HepG2 (cell line): ENCODE measurements at regions not wholly inside any gene's neighbourhood (a gene's known extent, or its start where the extent isn't known, plus 50 kb on each side); places are given as distances from the start of the nearest gene placed in this dataset.
A peak's percentile ranks its signal among the peaks of the same experiment; 100 is the strongest.

Experiments used
- ATAC-seq: fragments of 200-7000 bp; cut with Tn5 transposase; 3 replicates; pipeline ENCODE4 v1.9.1; 2020; ENCODE audit warnings: mild to moderate bottlenecking, moderate library complexity
- BruUV-seq: library from RNA; stranded (reverse); fragments of 400-500 nt; replicated peaks from 2 replicates; lab custom pipeline; 2021; lab: Mats Ljungman, UMichigan
- CTCF ChIA-PET: fragments of 300-600 bp; formaldehyde crosslinking; extraction: SDS; loops from one replicate; lab custom pipeline; 2021; ENCODE audit warnings: low total read pairs, inconsistent platforms, low intra/inter-chr PET ratio; lab: Yijun Ruan, JAX
- POLR2A ChIA-PET: fragments of 350-600 bp; sonication (Branson Sonifier 250); formaldehyde crosslinking; loops from one replicate; lab custom pipeline; 2020; ENCODE audit warnings: antibody characterized with exemption, inconsistent platforms; lab: Yijun Ruan, JAX
- DNase-seq: peaks from one replicate; pipeline ENCODE4 v3.0.0-alpha.2; 2015; ENCODE audit warnings: low spot score
- FAIRE-seq: peaks from 3 replicates; lab custom pipeline; 2011; peaks lifted over from hg19 to GRCh38; lab: Jason Lieb, UNC
- H2AFZ ChIP-seq: one replicate; pipeline ENCODE4 v1.6.1; 2011; ENCODE audit warnings: low read length, inconsistent platforms
- H3K27ac ChIP-seq: fragments of 300-600 bp; 3 replicates; pipeline ENCODE4 v1.8.0; 2011; ENCODE audit warnings: mixed run types, mild to moderate bottlenecking, mixed read lengths, low read length, inconsistent platforms; ENCODE audit not compliant: insufficient read depth; ENCODE audit errors: extremely low read length
- H3K27me3 ChIP-seq, 2 experiments: fragments of 200-600 bp in 1 of 2; 2 replicates in 1 of 2; 3 replicates in 1 of 2; pipeline versions ENCODE4 v1.6.0 to v1.8.0; 2011; ENCODE audit warnings: low read length in 2 of 2, mild to moderate bottlenecking in 2 of 2, moderate library complexity in 2 of 2, inconsistent platforms in 1 of 2; ENCODE audit not compliant: insufficient read depth in 2 of 2, control insufficient read depth in 1 of 2
- H3K36me3 ChIP-seq, 2 experiments: fragments of 200-600 bp in 1 of 2; replicated peaks in 1 of 2; 2 replicates in 1 of 2; 3 replicates in 1 of 2; pipeline versions ENCODE4 v1.5.1 to v1.8.0; 2011; ENCODE audit warnings: low read length in 2 of 2, inconsistent platforms in 1 of 2; ENCODE audit not compliant: insufficient read depth in 2 of 2, control insufficient read depth in 1 of 2
- H3K4me1 ChIP-seq: 2 replicates; pipeline ENCODE4 v1.5.1; 2012; ENCODE audit warnings: low read length, inconsistent platforms; ENCODE audit not compliant: insufficient read depth
- H3K4me2 ChIP-seq: 2 replicates; pipeline ENCODE4 v1.6.0; 2011; ENCODE audit warnings: low read depth, low read length, inconsistent platforms
- H3K4me3 ChIP-seq, 3 experiments: fragments of 200-600 bp in 1 of 3; sonication (generic), shearing (Covaris generic) in 1 of 3; replicated peaks in 1 of 3; 2 replicates each; pipeline ENCODE4 v1.5.1; 2011 to 2016; ENCODE audit warnings: low read length in 3 of 3, inconsistent platforms in 2 of 3, low read depth in 2 of 3, mild to moderate bottlenecking in 2 of 3, control low read depth in 1 of 3, mixed read lengths in 1 of 3; ENCODE audit not compliant: insufficient read depth in 1 of 3
- H3K79me2 ChIP-seq: one replicate; pipeline ENCODE4 v1.6.1; 2011; ENCODE audit warnings: low read length, inconsistent platforms; ENCODE audit not compliant: insufficient read depth
- H3K9ac ChIP-seq: 2 replicates; pipeline ENCODE4 v1.6.0; 2011; ENCODE audit warnings: mild to moderate bottlenecking, low read depth, low read length, inconsistent platforms; ENCODE audit not compliant: insufficient read depth
- H3K9me3 ChIP-seq: 2 replicates; pipeline ENCODE4 v1.5.1; 2012; ENCODE audit warnings: mild to moderate bottlenecking, low read length
- H4K20me1 ChIP-seq: 2 replicates; pipeline ENCODE4 v1.6.0; 2011; ENCODE audit warnings: inconsistent platforms, mild to moderate bottlenecking, low read length, moderate library complexity; ENCODE audit not compliant: insufficient read depth
- BCL6 ChIP-seq: IDR thresholded peaks from 2 replicates; pipeline ENCODE4 v1.6.1; 2016; ENCODE audit warnings: missing genetic modification reagents, missing compliant biosample characterization
- DNMT3B ChIP-seq: conservative IDR thresholded peaks from 2 replicates; pipeline ENCODE4 v1.6.1; 2016; ENCODE audit warnings: missing biosample characterization, control low read depth
- MIXL1 ChIP-seq: IDR thresholded peaks from 2 replicates; pipeline ENCODE4 v1.6.1; 2016
- RAD21 ChIP-seq: fragments of 450-650 bp; formaldehyde crosslinking; IDR thresholded peaks from 2 replicates; pipeline ENCODE4 v1.5.0; 2020; ENCODE audit warnings: mild to moderate bottlenecking
- SMC3 ChIP-seq: IDR thresholded peaks from 2 replicates; pipeline ENCODE4 v1.6.1; 2011; ENCODE audit warnings: low read length, improper control_type of control experiment
- STAG1 ChIP-seq: sonication (generic); formaldehyde crosslinking; IDR thresholded peaks from 2 replicates; pipeline ENCODE4 v1.4.0; 2020; ENCODE audit warnings: missing genetic modification reagents
- ZBTB38 ChIP-seq: sonication (generic); formaldehyde crosslinking; IDR thresholded peaks from 2 replicates; pipeline ENCODE4 v1.5.1; 2020; ENCODE audit warnings: mild to moderate bottlenecking, missing genetic modification reagents
- WGBS: methylation state at CpG from one replicate; pipeline ENCODE4 v1.1.6; 2017; ENCODE audit warnings: low lambda C conversion rate; 5-methylcytosine and 5-hydroxymethylcytosine counted together
- in situ Hi-C: cut with HindIII; loops from 2 replicates; pipeline ENCODE4 v1.10.0; 2017; ENCODE audit warnings: low pct_unique_long_range_greater_than_20kb; ENCODE audit not compliant: extremely low pct_ligation_motif_present
- intact Hi-C: fragments of 100-400 bp; cut with micrococcal nuclease; formaldehyde crosslinking; loops from one replicate; pipeline ENCODE4 v1.10.0; 2022; ENCODE audit not compliant: unreplicated experiment
- TF ChIP-seq, protein P1 (sequence below): sonication (generic); formaldehyde crosslinking; IDR thresholded peaks from 2 replicates; pipeline ENCODE4 v1.5.0; 2020; ENCODE audit warnings: mild to moderate bottlenecking, missing genetic modification reagents, moderate library complexity

DNA sequence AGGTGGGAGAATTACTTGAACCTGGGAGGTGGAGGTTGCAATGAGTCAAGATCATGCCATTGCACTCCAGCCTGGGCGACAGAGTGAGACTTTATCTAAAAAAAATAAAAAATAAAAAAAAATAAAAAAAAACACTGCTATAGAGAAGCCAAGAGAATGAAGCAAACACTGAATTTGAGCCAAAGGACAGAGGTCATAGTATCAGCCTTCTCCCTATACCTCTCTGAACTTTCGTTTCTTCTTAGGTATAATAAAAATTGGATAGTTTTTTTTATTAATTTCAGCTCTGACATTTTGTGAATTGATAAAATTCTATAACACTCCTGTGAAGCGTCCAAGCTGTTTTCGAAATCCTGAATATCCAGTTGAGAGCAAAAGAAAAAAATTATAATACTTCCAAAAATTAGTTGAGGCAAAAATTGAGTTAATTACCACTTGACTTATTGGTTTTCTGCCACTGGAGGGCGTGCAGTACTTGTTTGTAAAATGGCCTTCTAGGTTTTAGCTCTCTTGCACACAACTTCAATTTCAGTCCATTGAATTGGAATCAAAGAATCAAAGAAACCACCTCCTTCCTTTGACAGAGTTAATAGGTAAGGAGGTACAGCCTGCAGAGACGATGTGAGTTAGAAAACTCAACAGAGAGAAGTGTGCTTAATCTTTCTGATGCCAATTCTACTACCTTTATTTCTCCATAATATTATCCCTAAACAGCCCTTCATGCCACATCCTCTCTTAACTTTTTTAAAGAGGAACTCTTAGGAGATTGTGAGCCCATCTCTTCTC is 143.2 kb downstream of the BBOX1 start:
- H3K27ac ChIP-seq, result no peak overlapping the region
- CTCF ChIA-PET, result interaction anchor here (1.2 to 2.3 kb wide), 5 partner anchors 28 to 315 kb away, joined by 4 to 35 read pairs (median 5); no protein-coding TSS in a partner anchor
- no peak for TF ChIP-seq DNMT3B (CRISPR knock-in tag)
- 0 out of 2 replicates have a peak, but pooled peaks have one; percentile 11 for TF ChIP-seq BCL6
- TF ChIP-seq MIXL1 (CRISPR knock-in tag), result peak; percentile 72
- TF ChIP-seq STAG1 (CRISPR knock-in tag), result peak; percentile 95
- TF ChIP-seq, protein P1, sequence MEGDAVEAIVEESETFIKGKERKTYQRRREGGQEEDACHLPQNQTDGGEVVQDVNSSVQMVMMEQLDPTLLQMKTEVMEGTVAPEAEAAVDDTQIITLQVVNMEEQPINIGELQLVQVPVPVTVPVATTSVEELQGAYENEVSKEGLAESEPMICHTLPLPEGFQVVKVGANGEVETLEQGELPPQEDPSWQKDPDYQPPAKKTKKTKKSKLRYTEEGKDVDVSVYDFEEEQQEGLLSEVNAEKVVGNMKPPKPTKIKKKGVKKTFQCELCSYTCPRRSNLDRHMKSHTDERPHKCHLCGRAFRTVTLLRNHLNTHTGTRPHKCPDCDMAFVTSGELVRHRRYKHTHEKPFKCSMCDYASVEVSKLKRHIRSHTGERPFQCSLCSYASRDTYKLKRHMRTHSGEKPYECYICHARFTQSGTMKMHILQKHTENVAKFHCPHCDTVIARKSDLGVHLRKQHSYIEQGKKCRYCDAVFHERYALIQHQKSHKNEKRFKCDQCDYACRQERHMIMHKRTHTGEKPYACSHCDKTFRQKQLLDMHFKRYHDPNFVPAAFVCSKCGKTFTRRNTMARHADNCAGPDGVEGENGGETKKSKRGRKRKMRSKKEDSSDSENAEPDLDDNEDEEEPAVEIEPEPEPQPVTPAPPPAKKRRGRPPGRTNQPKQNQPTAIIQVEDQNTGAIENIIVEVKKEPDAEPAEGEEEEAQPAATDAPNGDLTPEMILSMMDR (CRISPR knock-in tag), result peak; percentile 76
- TF ChIP-seq ZBTB38 (CRISPR knock-in tag), result no peak
- TF ChIP-seq RAD21 (CRISPR knock-in tag), result peak; percentile 77
- TF ChIP-seq SMC3, result peak; percentile 88
- TF ChIP-seq, all 625 proteins: peak for 6
- DNase-seq (peak; percentile 63), FAIRE-seq (peak; percentile 72), ATAC-seq (peak; percentile 18; the same call in 1 of the 3 replicates)
- BruUV-seq, result no TSS peak
- no peaks in the 10 kb centered on the region for H3K27me3 ChIP-seq
- no peaks in the 10 kb centered on the region for H3K36me3 ChIP-seq
- H3K4me2 ChIP-seq, result no peak overlapping the region
- no peaks in the 10 kb centered on the region for H4K20me1 ChIP-seq
- no peak overlapping the region for H3K4me3 ChIP-seq
- in situ Hi-C loops (loop anchor here (5.0 to 10.0 kb wide), 3 partner anchors 121 to 313 kb away; partner anchors contain the start of gene CCDC34), intact Hi-C loops (loop anchor here (1.0 to 5.0 kb wide), 6 partner anchors 112 to 313 kb away; partner anchors contain the start of gene CCDC34)
- no peak overlapping the region for H2AFZ ChIP-seq
- H3K4me1 ChIP-seq, result peaks cover 43% of the 10 kb centered on the region
- WGBS, result 19% methylated on average over 6 of the region's 6 CpGs
- no peaks in the 10 kb centered on the region for H3K79me2 ChIP-seq
- POLR2A ChIA-PET, result interaction anchor here (1.0 kb wide), 1 partner anchor 289 kb away, joined by 4 read pairs; the partner anchor contains the start of gene LGR4
- no peak overlapping the region for H3K9ac ChIP-seq
- H3K9me3 ChIP-seq, result no peaks in the 10 kb centered on the region
